H1 (cell line): ENCODE measurements at regions not wholly inside any gene's neighbourhood (a gene's known extent, or its start where the extent isn't known, plus 50 kb on each side); places are given as distances from the start of the nearest gene placed in this dataset.
A peak's percentile ranks its signal among the peaks of the same experiment; 100 is the strongest.

Source experiments
- CTCF ChIA-PET: fragments of 300-600 bp; sonication (Branson Sonifier 250); formaldehyde crosslinking; loops from one replicate; lab custom pipeline; 2021; ENCODE audit not compliant: partially characterized antibody; lab: Charles Lee
- POLR2A ChIA-PET: fragments of 300-600 bp; sonication (Branson Sonifier 250); formaldehyde crosslinking; loops from one replicate; lab custom pipeline; 2021; ENCODE audit warnings: inconsistent platforms; ENCODE audit not compliant: partially characterized antibody; lab: Charles Lee
- DNase-seq, 2 experiments: peaks; one replicate each; pipeline versions ENCODE4 v3.0.0 to v3.0.0-alpha.2; 2010 to 2022; ENCODE audit warnings: low spot score in 2 of 2, low read depth in 1 of 2, mixed read lengths in 1 of 2
- FAIRE-seq: peaks from 2 replicates; lab custom pipeline; 2011; peaks lifted over from hg19 to GRCh38; lab: Jason Lieb, UNC
- H2AFZ ChIP-seq: 2 replicates; pipeline ENCODE4 v1.8.1; 2012; ENCODE audit warnings: low read length, inconsistent platforms
- H2AK5ac ChIP-seq: 2 replicates; pipeline ENCODE4 v1.6.1; 2013; ENCODE audit warnings: low read depth, low read length
- H2BK120ac ChIP-seq: replicated peaks from 2 replicates; pipeline ENCODE3; 2013; ENCODE audit warnings: low read depth, low read length, inconsistent platforms
- H2BK12ac ChIP-seq: 2 replicates; pipeline ENCODE4 v1.6.1; 2013; ENCODE audit warnings: low read depth, low read length
- H2BK15ac ChIP-seq: 2 replicates; pipeline ENCODE4 v1.6.1; 2013; ENCODE audit warnings: low read length
- H2BK20ac ChIP-seq: 2 replicates; pipeline ENCODE4 v1.6.1; 2013; ENCODE audit warnings: low read length
- H2BK5ac ChIP-seq: 2 replicates; pipeline ENCODE4 v1.6.1; 2013; ENCODE audit warnings: low read depth, low read length
- H3K14ac ChIP-seq: 2 replicates; pipeline ENCODE4 v1.6.1; 2013; ENCODE audit warnings: inconsistent platforms; ENCODE audit not compliant: insufficient read length
- H3K18ac ChIP-seq: 2 replicates; pipeline ENCODE4 v1.6.1; 2013; ENCODE audit warnings: low read length; ENCODE audit errors: extremely low read depth
- H3K23ac ChIP-seq: 2 replicates; pipeline ENCODE4 v1.6.1; 2013; ENCODE audit warnings: inconsistent platforms; ENCODE audit not compliant: insufficient read length
- H3K23me2 ChIP-seq: 2 replicates; pipeline ENCODE4 v1.6.1; 2013; ENCODE audit warnings: low read depth, low read length
- H3K27ac ChIP-seq: 2 replicates; pipeline ENCODE4 v1.6.1; 2011; ENCODE audit warnings: low read depth, low read length, inconsistent platforms
- H3K27me3 ChIP-seq, 4 experiments: replicated peaks in 1 of 4; 1 replicate in 1 of 4; 2 replicates in 3 of 4; pipeline versions ENCODE4 v1.6.1 to v1.8.1; 2011 to 2013; ENCODE audit warnings: low read length in 3 of 4, mild to moderate bottlenecking in 3 of 4, inconsistent platforms in 2 of 4, mixed read lengths in 2 of 4, moderate library complexity in 1 of 4; ENCODE audit not compliant: control insufficient read depth in 3 of 4, insufficient read depth in 3 of 4; ENCODE audit errors: extremely low read depth in 1 of 4
- H3K36me3 ChIP-seq, 4 experiments: 2 replicates each; pipeline versions ENCODE4 v1.6.1 to v1.8.1; 2011 to 2013; ENCODE audit warnings: mild to moderate bottlenecking in 4 of 4, low read length in 3 of 4, moderate library complexity in 2 of 4, control low read depth in 1 of 4, inconsistent platforms in 1 of 4; ENCODE audit not compliant: insufficient read depth in 4 of 4, control insufficient read depth in 2 of 4
- H3K4ac ChIP-seq: replicated peaks from 2 replicates; pipeline ENCODE3; 2013; ENCODE audit warnings: low read length, low read depth, mixed read lengths, inconsistent platforms; ENCODE audit not compliant: insufficient read length
- H3K4me1 ChIP-seq, 4 experiments: replicated peaks in 1 of 4; 1 replicate in 1 of 4; 2 replicates in 3 of 4; pipeline versions ENCODE4 v1.6.1 to v1.8.1; 2011 to 2013; ENCODE audit warnings: low read length in 3 of 4, inconsistent platforms in 2 of 4, mixed read lengths in 1 of 4; ENCODE audit not compliant: insufficient read depth in 4 of 4, control insufficient read depth in 3 of 4
- H3K4me2 ChIP-seq, 2 experiments: 2 replicates each; pipeline versions ENCODE4 v1.6.1 to v1.8.1; 2011 to 2013; ENCODE audit warnings: low read depth in 2 of 2, low read length in 2 of 2, control low read depth in 1 of 2, inconsistent platforms in 1 of 2, mild to moderate bottlenecking in 1 of 2; ENCODE audit not compliant: insufficient read depth in 1 of 2
- H3K4me3 ChIP-seq, 4 experiments: fragments of 200-600, 300-600 bp in 1 of 4; sonication (generic), shearing (Covaris generic), sonication (Bioruptor Twin) in 1 of 4; 2 replicates each; pipeline versions ENCODE4 v1.5.1 to v1.8.1; 2011 to 2016; ENCODE audit warnings: low read length in 4 of 4, low read depth in 3 of 4, control low read depth in 2 of 4, inconsistent platforms in 2 of 4, mild to moderate bottlenecking in 2 of 4, mixed read lengths in 1 of 4, moderate library complexity in 1 of 4; ENCODE audit not compliant: insufficient read depth in 2 of 4; ENCODE audit errors: extremely low read depth in 1 of 4
- H3K56ac ChIP-seq: replicated peaks from 2 replicates; pipeline ENCODE3; 2013; ENCODE audit warnings: low read depth, mild to moderate bottlenecking, mixed read lengths, low read length, inconsistent platforms; ENCODE audit not compliant: insufficient read length
- H3K79me1 ChIP-seq: 2 replicates; pipeline ENCODE4 v1.6.1; 2013; ENCODE audit warnings: low read depth, low read length, control low read depth
- H3K79me2 ChIP-seq, 2 experiments: 2 replicates each; pipeline versions ENCODE4 v1.6.1 to v1.8.1; 2012 to 2013; ENCODE audit warnings: low read length in 2 of 2, mild to moderate bottlenecking in 2 of 2, inconsistent platforms in 1 of 2; ENCODE audit not compliant: insufficient read depth in 2 of 2, control insufficient read depth in 1 of 2
- H3K9ac ChIP-seq, 4 experiments: replicated peaks in 1 of 4; 1 replicate in 1 of 4; 2 replicates in 3 of 4; pipeline versions ENCODE4 v1.6.1 to v1.8.1; 2011 to 2013; ENCODE audit warnings: low read depth in 3 of 4, low read length in 3 of 4, control low read depth in 2 of 4, mild to moderate bottlenecking in 2 of 4, moderate library complexity in 2 of 4, inconsistent platforms in 1 of 4; ENCODE audit errors: extremely low read depth in 1 of 4
- H3K9me3 ChIP-seq, 2 experiments: 2 replicates each; pipeline versions ENCODE4 v1.6.1 to v1.8.1; 2012 to 2013; ENCODE audit warnings: mild to moderate bottlenecking in 2 of 2, moderate library complexity in 2 of 2, control low read depth in 1 of 2, inconsistent platforms in 1 of 2, low read depth in 1 of 2, low read length in 1 of 2, mixed read lengths in 1 of 2; ENCODE audit not compliant: insufficient read depth in 2 of 2
- H4K20me1 ChIP-seq, 2 experiments: replicated peaks in 1 of 2; 2 replicates each; pipeline versions ENCODE3 to v1.8.1; 2011 to 2013; ENCODE audit warnings: inconsistent platforms in 2 of 2, low read length in 2 of 2, mild to moderate bottlenecking in 1 of 2; ENCODE audit not compliant: insufficient read depth in 2 of 2, control insufficient read depth in 1 of 2
- H4K5ac ChIP-seq: 2 replicates; pipeline ENCODE4 v1.6.1; 2013; ENCODE audit warnings: low read length, low read depth, mixed read lengths, inconsistent platforms; ENCODE audit not compliant: insufficient read length
- H4K8ac ChIP-seq: 2 replicates; pipeline ENCODE4 v1.8.0; 2013; ENCODE audit warnings: mild to moderate bottlenecking, moderate library complexity, low read length, inconsistent platforms; ENCODE audit not compliant: insufficient read depth; ENCODE audit errors: extremely low read depth
- H4K91ac ChIP-seq: replicated peaks from 2 replicates; pipeline ENCODE3; 2013; ENCODE audit warnings: low read length, mixed read lengths, inconsistent platforms; ENCODE audit not compliant: insufficient read length
- JUN ChIP-seq: IDR thresholded peaks from 2 replicates; pipeline ENCODE4 v1.6.1; 2011; ENCODE audit warnings: low read depth, mild to moderate bottlenecking, improper control_type of control experiment, low read length
- KDM5A ChIP-seq: fragments of 200-600 bp; IDR thresholded peaks from 2 replicates; pipeline ENCODE4 v1.7.1; 2012; ENCODE audit warnings: mild to moderate bottlenecking, low read length, inconsistent platforms, mixed read lengths
- whole genome bisulfite sequencing, 2 experiments: shearing (Covaris generic) in 1 of 2; methylation state at CpG; one replicate each; pipeline versions ENCODE4 v1.1.6 to v1.1.7; 2013 to 2015; ENCODE audit warnings: low lambda C conversion rate in 2 of 2, mixed read lengths in 2 of 2, inconsistent platforms in 1 of 2, low coverage in 1 of 2, missing lambda C conversion rate in 1 of 2; ENCODE audit not compliant: insufficient replicate concordance in 2 of 2, insufficient coverage in 1 of 2, insufficient read length in 1 of 2; ENCODE audit errors: extremely low coverage in 1 of 2, missing lambda C conversion rate in 1 of 2; 5-methylcytosine and 5-hydroxymethylcytosine counted together

DNA sequence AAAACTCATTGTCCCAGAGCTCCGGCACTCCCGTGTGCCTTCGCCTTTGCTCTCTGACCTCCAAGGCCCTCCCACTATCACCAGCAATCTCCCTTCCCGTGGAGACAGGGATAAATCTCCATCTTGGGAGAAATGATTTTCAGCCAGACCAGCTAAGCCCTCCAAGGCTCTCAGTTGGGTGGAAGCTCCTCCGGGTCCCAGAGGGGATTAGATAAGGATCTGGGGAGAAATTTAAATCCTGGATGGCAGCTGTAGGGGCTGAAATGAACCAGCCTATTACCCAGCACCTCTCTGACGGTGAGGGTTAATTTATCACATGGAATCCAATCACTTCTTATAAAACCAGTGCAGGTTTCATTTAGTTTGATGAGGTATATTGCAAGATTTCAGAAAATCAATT is 366.2 kb downstream of the FBXW7 start:
- Histone ChIP-seq H3K4ac (no peak overlapping the region), H2BK120ac (no peak overlapping the region), H4K5ac (no peak overlapping the region), H4K8ac (peak overlapping the region; percentile 58; the same call in 1 of the 2 replicates), H3K4me2 (no peak overlapping the region), H2BK20ac (no peak overlapping the region), H4K91ac (no peak overlapping the region), H3K23me2 (no peaks in the 10 kb centered on the region), H3K4me1 (peaks cover 2 to 14% (median 7%) of the 10 kb centered on the region in 4 experiments; a peak in 6 of 7 replicates), H2BK5ac (no peak overlapping the region), H2AFZ (peak overlapping the region; percentile 93), H3K18ac (no peak overlapping the region), H3K14ac (no peak overlapping the region), H3K4me3 (no peak overlapping the region), H3K56ac (no peak overlapping the region), H3K79me2 (no peaks in the 10 kb centered on the region), H3K9me3 (no peaks in the 10 kb centered on the region), H3K23ac (no peak overlapping the region), H2BK15ac (no peak overlapping the region), H3K36me3 (no peaks in the 10 kb centered on the region), H3K9ac (no peak overlapping the region), H3K27me3 (no peaks in the 10 kb centered on the region), H4K20me1 (no peaks in the 10 kb centered on the region), H2AK5ac (no peak overlapping the region), H2BK12ac (no peak overlapping the region), H3K79me1 (no peaks in the 10 kb centered on the region), H3K27ac (no peak overlapping the region)
- CTCF ChIA-PET, result interaction anchor here (1.0 to 1.5 kb wide), 4 partner anchors 13 to 525 kb away, joined by 3 read pairs; no protein-coding TSS in a partner anchor
- DNase-seq (no peak), FAIRE-seq (no peak)
- TF ChIP-seq KDM5A (no peak), JUN (no peak)
- POLR2A ChIA-PET, result no interaction called here
- 73% methylated on average over 6 of the region's 6 CpGs; no CpG with 5 or more reads in 1 of the 2 experiments for WGBS, 2 experiments
